HG02973 (cell line): ENCODE measurements at regions not wholly inside any gene's neighbourhood (a gene's known extent, or its start where the extent isn't known, plus 50 kb on each side); places are given as distances from the start of the nearest gene placed in this dataset.

ENCODE experiments used
- ATAC-seq: cut with Tn5 transposase; IDR thresholded peaks from one replicate; pipeline ENCODE4 v1.9.1; 2021; ENCODE audit warnings: moderate library complexity; ENCODE audit not compliant: unreplicated experiment

DNA sequence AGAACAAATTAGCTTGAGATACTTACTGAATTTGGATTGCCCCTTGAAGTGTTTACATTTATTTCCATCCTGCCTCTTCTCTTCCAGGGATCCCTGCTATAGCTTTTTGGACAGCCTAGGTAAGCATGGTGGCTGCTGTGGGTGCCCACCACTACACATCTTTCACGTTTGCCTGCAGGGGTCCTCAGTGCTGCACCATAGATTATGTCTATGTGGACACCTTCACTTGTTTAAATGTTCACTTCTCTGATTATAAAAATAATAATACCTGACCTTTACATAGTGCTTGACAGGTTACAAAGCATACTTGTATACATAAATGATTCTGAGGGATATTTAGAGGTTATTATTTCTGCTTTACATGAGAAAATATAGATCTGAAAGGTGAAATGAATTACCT is 67.9 kb upstream of the SLC4A4 start:
- peak; percentile 39 for ATAC-seq

- no peak for ATAC-seq
These were observed 65.8 kb upstream of the SLC4A4 start for GRCh38 chr4:71272976-71273375.

- no peak for ATAC-seq
These were observed 63.8 kb upstream of the SLC4A4 start for GRCh38 chr4:71275004-71275403.

DNA sequence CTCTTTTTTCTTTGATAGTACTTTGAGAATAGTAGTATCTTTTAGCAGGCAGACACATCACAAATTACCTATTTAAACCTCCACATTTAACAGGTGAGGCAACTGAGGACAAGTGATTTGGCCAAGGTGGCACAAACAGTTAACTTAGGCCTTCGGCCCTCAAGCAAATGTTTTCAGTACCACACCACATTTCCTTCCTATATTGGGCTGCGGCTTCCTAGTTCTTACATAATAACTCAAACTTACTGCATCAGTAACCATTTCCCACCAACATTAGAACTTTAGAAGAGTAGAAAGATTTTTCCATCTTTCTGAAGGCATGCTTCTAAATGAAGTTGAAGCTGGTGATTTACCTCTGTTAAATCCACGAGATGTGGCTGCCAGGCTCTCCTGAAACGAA is 63.2 kb upstream of the SLC4A4 start:
- ATAC-seq: no peak

GRCh38 chr4:71277353-71277752 is 61.5 kb upstream of the SLC4A4 start:
- ATAC-seq: no peak

- ATAC-seq: no peak
These were observed 55.1 kb upstream of the SLC4A4 start for GRCh38 chr4:71283642-71284257.

- no peak for ATAC-seq
These were observed 51.5 kb upstream of the SLC4A4 start for GRCh38 chr4:71287305-71287704.

- no peak for ATAC-seq
These were observed 49.9 kb upstream of the SLC4A4 start for GRCh38 chr4:71288875-71289274.
